ENCODE measurements at regions not wholly inside any gene's neighbourhood (a gene's known extent, or its start where the extent isn't known, plus 50 kb on each side); places are given as distances from the start of the nearest gene placed in this dataset.

DNA sequence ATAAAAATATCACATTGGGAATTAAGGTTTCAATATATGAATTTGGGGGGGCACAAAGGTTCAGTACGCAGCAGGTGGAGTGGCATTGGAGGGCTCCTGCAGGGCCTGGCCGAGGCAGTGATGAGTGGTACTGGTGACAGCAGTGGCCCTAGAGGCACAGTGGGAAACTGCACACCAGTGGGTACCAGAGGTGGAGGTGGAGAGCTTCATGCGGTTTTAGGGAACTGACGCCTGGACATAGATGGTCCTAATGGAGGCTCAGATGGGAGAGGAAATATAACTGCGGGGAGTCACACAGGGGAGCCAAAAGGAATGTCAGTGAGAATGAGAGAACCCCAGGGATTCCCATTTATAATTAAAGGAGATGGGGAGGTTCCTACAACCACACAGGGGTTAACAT lies 156.2 kb downstream of the COG6 start:
- no peak overlapping the region for H3K4me3 ChIP-seq (ENCODE audit: low read depth, low read length)
- no peaks in the 10 kb centered on the region for H3K4me1 ChIP-seq (ENCODE audit: control insufficient read depth, insufficient read depth, low read length)
- ChIA-PET POLR2A (no interaction called here), CTCF (no interaction called here)
- no peak for TF ChIP-seq ZBTB17 (tag by site-specific recombination; IDR thresholded peaks at IDR 0.05)
- no peak for TF ChIP-seq ZNF529 (tag by site-specific recombination; IDR thresholded peaks at IDR 0.05; ENCODE audit: insufficient replicate concordance)
- TF ChIP-seq, protein P1, sequence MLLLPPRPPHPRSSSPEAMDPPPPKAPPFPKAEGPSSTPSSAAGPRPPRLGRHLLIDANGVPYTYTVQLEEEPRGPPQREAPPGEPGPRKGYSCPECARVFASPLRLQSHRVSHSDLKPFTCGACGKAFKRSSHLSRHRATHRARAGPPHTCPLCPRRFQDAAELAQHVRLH (tag by site-specific recombination; IDR thresholded peaks at IDR 0.05): no peak
- no peak for TF ChIP-seq HOXD13 (CRISPR knock-in tag; IDR thresholded peaks at IDR 0.05; ENCODE audit: borderline replicate concordance)
- TF ChIP-seq ZFP69B (tag by site-specific recombination; IDR thresholded peaks at IDR 0.05): no peak
- TF ChIP-seq SP3 (tag by site-specific recombination; IDR thresholded peaks at IDR 0.05): no peak
- peak; percentile 54; the same call in 1 of the 2 replicates for TF ChIP-seq ZIC2 (tag by site-specific recombination; IDR thresholded peaks at IDR 0.05)
- no peaks in the 10 kb centered on the region for H3K36me3 ChIP-seq (ENCODE audit: control insufficient read depth in 2 of 2, insufficient read depth in 1 of 2, low read length in 2 of 2)
- H3K9me3 ChIP-seq (ENCODE audit: control insufficient read depth, insufficient read depth, low read depth, low read length): no peaks in the 10 kb centered on the region
- H3K27ac ChIP-seq (ENCODE audit: extremely low read depth, low read depth, low read length): no peak overlapping the region

DNA sequence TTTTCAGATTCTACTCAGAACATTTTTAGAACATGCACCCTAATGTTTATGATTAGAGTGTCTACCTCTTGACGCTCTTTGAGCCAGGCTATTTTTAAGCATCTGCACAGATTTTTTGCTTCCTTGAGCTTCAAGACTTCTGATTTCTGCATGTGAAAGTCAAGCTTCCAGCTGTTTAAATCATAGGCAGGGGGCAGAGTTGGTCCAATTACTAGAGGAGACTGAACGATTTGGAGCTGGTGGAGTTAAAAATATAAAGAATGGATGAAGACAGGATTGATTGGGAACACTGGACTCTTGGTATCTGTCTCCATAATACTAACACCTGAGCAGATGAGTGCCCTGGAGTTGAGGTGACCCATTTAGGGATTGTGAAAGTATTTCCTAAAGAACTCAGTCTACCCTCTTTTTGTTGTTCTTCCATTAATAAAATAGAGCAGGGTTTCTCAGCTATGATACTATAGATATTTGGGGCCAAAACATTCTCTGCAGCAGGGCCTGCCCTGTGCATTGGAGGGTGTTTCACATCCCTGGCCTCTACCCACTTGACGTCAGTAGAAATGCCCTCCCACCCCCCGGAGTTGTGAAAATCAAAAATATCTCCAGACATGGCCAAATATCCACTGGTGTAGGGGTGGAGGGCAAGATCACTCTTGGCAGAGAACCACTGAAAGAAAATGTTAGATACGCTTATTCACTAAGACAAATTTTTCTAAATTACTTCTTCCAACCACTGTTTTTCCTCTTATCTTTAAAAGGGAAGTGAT lies 160.1 kb downstream of the COG6 start:
- no peaks in the 10 kb centered on the region for H3K36me3 ChIP-seq (ENCODE audit: control insufficient read depth in 2 of 2, insufficient read depth in 1 of 2, low read length in 2 of 2)
- CTCF ChIA-PET: no interaction called here
- POLR2A ChIA-PET: no interaction called here

DNA sequence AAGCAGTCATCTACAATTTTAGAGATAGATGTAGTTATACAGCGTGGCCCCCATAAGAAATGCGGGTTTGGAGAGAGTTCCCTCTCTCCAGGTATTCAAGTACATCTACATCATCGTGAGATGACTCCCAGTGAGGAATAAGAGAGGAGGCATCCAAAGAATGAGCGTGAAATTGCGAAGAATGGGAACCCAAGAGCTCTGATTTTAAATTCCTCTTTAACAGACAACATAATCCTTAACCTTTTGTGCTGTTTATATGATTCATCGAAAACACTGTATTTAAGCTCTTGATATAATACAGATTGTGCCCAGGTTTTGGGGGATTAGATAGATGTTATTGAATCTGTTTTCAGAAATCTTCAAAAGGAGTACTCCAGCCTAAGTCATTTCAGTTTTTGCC lies 161.5 kb downstream of the COG6 start:
- no peak overlapping the region for H3K4me3 ChIP-seq (ENCODE audit: low read depth, low read length)
- no peaks in the 10 kb centered on the region for H3K9me3 ChIP-seq (ENCODE audit: control insufficient read depth, insufficient read depth, low read depth, low read length)
- POLR2A ChIA-PET: no interaction called here
- CTCF ChIA-PET: interaction anchor here (0.8 kb wide), 1 partner anchor 125 kb away, joined by 3 read pairs; no protein-coding TSS in a partner anchor
- H3K4me1 ChIP-seq (ENCODE audit: control insufficient read depth, insufficient read depth, low read length): no peaks in the 10 kb centered on the region
- TF ChIP-seq, protein P2, sequence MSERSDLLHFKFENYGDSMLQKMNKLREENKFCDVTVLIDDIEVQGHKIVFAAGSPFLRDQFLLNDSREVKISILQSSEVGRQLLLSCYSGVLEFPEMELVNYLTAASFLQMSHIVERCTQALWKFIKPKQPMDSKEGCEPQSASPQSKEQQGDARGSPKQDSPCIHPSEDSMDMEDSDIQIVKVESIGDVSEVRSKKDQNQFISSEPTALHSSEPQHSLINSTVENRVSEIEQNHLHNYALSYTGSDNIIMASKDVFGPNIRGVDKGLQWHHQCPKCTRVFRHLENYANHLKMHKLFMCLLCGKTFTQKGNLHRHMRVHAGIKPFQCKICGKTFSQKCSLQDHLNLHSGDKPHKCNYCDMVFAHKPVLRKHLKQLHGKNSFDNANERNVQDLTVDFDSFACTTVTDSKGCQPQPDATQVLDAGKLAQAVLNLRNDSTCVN (tag by site-specific recombination; optimal IDR thresholded peaks at IDR 0.05): no peak
- TF ChIP-seq SP3 (tag by site-specific recombination; IDR thresholded peaks at IDR 0.05): no peak
- TF ChIP-seq, protein P3, sequence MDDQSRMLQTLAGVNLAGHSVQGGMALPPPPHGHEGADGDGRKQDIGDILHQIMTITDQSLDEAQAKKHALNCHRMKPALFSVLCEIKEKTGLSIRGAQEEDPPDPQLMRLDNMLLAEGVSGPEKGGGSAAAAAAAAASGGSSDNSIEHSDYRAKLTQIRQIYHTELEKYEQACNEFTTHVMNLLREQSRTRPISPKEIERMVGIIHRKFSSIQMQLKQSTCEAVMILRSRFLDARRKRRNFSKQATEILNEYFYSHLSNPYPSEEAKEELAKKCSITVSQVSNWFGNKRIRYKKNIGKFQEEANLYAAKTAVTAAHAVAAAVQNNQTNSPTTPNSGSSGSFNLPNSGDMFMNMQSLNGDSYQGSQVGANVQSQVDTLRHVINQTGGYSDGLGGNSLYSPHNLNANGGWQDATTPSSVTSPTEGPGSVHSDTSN (CRISPR knock-in tag; IDR thresholded peaks at IDR 0.05): no peak
- TF ChIP-seq ZNF785 (tag by site-specific recombination; IDR thresholded peaks at IDR 0.05): no peak
- TF ChIP-seq, protein P4, sequence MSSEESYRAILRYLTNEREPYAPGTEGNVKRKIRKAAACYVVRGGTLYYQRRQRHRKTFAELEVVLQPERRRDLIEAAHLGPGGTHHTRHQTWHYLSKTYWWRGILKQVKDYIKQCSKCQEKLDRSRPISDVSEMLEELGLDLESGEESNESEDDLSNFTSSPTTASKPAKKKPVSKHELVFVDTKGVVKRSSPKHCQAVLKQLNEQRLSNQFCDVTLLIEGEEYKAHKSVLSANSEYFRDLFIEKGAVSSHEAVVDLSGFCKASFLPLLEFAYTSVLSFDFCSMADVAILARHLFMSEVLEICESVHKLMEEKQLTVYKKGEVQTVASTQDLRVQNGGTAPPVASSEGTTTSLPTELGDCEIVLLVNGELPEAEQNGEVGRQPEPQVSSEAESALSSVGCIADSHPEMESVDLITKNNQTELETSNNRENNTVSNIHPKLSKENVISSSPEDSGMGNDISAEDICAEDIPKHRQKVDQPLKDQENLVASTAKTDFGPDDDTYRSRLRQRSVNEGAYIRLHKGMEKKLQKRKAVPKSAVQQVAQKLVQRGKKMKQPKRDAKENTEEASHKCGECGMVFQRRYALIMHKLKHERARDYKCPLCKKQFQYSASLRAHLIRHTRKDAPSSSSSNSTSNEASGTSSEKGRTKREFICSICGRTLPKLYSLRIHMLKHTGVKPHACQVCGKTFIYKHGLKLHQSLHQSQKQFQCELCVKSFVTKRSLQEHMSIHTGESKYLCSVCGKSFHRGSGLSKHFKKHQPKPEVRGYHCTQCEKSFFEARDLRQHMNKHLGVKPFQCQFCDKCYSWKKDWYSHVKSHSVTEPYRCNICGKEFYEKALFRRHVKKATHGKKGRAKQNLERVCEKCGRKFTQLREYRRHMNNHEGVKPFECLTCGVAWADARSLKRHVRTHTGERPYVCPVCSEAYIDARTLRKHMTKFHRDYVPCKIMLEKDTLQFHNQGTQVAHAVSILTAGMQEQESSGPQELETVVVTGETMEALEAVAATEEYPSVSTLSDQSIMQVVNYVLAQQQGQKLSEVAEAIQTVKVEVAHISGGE (tag by site-specific recombination; conservative IDR thresholded peaks at IDR 0.05; ENCODE audit: low read depth): no peak
- no peaks in the 10 kb centered on the region for H3K36me3 ChIP-seq (ENCODE audit: control insufficient read depth in 2 of 2, insufficient read depth in 1 of 2, low read length in 2 of 2)
- no peak overlapping the region for H3K27ac ChIP-seq (ENCODE audit: extremely low read depth, low read depth, low read length)

More for the DNA sequence above, 160.1 kb downstream of the COG6 start:
- Histone ChIP-seq H3K4me1 (ENCODE audit: control insufficient read depth, insufficient read depth, low read length) (no peaks in the 10 kb centered on the region), H3K27ac (ENCODE audit: extremely low read depth, low read depth, low read length) (no peak overlapping the region), H3K4me3 (ENCODE audit: low read depth, low read length) (no peak overlapping the region), H3K9me3 (ENCODE audit: control insufficient read depth, insufficient read depth, low read depth, low read length) (no peaks in the 10 kb centered on the region)
- no peak for TF ChIP-seq SP7 (tag by site-specific recombination; IDR thresholded peaks at IDR 0.05)
- TF ChIP-seq, protein P5, sequence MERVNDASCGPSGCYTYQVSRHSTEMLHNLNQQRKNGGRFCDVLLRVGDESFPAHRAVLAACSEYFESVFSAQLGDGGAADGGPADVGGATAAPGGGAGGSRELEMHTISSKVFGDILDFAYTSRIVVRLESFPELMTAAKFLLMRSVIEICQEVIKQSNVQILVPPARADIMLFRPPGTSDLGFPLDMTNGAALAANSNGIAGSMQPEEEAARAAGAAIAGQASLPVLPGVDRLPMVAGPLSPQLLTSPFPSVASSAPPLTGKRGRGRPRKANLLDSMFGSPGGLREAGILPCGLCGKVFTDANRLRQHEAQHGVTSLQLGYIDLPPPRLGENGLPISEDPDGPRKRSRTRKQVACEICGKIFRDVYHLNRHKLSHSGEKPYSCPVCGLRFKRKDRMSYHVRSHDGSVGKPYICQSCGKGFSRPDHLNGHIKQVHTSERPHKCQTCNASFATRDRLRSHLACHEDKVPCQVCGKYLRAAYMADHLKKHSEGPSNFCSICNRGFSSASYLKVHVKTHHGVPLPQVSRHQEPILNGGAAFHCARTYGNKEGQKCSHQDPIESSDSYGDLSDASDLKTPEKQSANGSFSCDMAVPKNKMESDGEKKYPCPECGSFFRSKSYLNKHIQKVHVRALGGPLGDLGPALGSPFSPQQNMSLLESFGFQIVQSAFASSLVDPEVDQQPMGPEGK (tag by site-specific recombination; IDR thresholded peaks at IDR 0.05): no peak
- TF ChIP-seq ZNF133 (tag by site-specific recombination; IDR thresholded peaks at IDR 0.05): no peak
